ENCODE measurements at regions not wholly inside any gene's neighbourhood (a gene's known extent, or its start where the extent isn't known, plus 50 kb on each side); places are given as distances from the start of the nearest gene placed in this dataset.

DNA sequence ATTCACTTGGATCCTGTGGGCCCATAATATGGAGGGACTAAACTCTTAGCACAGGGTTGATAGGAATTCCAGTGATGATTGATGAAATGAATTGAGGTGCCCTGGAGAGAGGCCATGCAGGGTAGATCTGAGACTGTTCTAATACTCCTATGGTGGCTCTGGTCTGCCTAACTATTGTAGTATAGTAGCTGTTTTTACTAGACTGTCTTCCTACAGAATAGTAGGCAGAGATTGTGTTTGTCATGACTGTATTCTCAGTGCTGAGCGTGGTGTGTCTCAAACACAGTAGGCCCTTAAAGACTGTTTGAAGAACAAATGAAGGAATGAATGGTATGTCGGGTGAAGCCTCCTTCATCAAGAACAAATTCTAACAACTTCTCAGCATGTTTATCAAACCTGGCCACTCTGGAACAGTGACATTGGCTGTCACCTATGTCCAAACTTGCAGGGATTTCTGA is 107.0 kb upstream of the SESN3 start:
- no peaks in the 10 kb centered on the region for H3K36me3 Mint-ChIP-seq (ENCODE audit: insufficient read depth)
- ATAC-seq (replicated peaks; ENCODE audit: extremely low read depth, poor library complexity, severe bottlenecking) (no peak), DNase-seq (ENCODE audit: low spot score in 2 of 2) (no peak)
- no peaks in the 10 kb centered on the region for H3K4me1 Mint-ChIP-seq
- no peak overlapping the region for H3K4me3 Mint-ChIP-seq
- H3K27ac Mint-ChIP-seq (ENCODE audit: low read depth), result no peak overlapping the region
- peaks cover 10% of the 10 kb centered on the region for H3K27me3 Mint-ChIP-seq
- no peaks in the 10 kb centered on the region for H3K9me3 Mint-ChIP-seq

DNA sequence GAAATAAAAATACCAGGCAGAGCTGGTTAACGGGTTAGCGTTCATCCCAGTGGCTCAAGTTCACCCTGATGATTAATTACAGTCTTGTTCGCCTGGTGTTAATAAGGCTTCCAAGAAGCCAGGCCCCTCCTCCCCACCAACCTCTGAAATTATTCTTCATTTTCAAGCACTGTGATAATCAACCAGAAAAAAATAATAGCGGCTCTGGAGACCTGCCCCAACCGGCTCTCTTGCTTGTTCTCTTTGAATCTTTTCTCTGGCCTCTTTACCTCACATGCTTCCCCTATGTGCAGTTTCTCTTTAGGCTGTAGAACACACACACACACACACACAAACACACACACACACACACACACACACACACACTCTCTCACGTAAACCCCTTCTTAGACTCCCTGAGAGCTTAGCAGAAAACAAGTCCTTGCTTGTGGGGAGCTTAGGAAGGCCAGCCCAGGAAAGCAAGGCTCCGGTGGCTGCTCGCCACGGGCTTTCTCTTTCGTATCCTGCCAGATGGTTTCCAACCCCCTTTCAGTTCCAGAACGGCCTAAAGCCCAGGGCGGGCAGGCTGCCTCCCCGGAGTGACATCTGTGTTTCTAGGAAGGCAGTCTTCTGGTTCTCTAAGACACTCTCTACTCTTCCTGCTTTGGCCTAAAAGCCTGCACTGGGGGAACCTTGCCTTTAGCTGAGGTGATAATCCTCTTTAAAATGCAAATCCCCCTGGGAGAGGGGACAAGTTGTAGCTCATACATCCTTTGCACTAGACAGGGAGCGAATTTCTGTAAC is 106.4 kb upstream of the SESN3 start:
- H3K4me1 Mint-ChIP-seq, result no peaks in the 10 kb centered on the region
- H3K4me3 Mint-ChIP-seq, result no peak overlapping the region
- H3K36me3 Mint-ChIP-seq (ENCODE audit: insufficient read depth), result no peaks in the 10 kb centered on the region

DNA sequence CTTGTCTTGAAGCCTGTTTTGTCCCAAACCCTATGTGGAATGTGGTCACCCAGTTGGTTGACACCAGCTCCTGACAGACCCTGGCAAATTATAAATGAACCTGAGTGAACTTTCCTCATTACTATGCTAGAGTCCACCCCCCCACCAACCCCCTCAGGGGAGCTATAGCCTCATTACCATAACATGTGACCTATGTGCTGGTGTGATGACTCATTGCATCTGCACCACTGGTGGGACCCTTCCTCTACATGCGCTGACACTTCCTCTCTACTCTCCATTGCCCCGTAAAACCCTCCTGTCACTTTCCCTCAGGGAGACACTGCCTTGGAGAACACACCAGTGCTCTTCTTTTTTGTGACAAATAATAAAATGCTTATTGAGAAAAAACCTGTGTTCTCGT is 105.0 kb upstream of the SESN3 start:
- Mint-ChIP-seq H3K36me3 (ENCODE audit: insufficient read depth) (no peaks in the 10 kb centered on the region), H3K27ac (ENCODE audit: low read depth) (no peak overlapping the region), H3K4me1 (no peaks in the 10 kb centered on the region), H3K27me3 (no peaks in the 10 kb centered on the region), H3K4me3 (no peak overlapping the region), H3K9me3 (no peaks in the 10 kb centered on the region)
- DNase-seq (ENCODE audit: low spot score in 2 of 2) (no peak), ATAC-seq (replicated peaks; ENCODE audit: extremely low read depth, poor library complexity, severe bottlenecking) (no peak)

More for the DNA sequence above, 106.4 kb upstream of the SESN3 start:
- no peak for DNase-seq (ENCODE audit: low spot score in 2 of 2)
- Mint-ChIP-seq H3K9me3 (no peaks in the 10 kb centered on the region), H3K27ac (ENCODE audit: low read depth) (no peak overlapping the region), H3K27me3 (peaks cover 10% of the 10 kb centered on the region)
- peak; percentile 43 for ATAC-seq (replicated peaks; ENCODE audit: extremely low read depth, poor library complexity, severe bottlenecking)

DNA sequence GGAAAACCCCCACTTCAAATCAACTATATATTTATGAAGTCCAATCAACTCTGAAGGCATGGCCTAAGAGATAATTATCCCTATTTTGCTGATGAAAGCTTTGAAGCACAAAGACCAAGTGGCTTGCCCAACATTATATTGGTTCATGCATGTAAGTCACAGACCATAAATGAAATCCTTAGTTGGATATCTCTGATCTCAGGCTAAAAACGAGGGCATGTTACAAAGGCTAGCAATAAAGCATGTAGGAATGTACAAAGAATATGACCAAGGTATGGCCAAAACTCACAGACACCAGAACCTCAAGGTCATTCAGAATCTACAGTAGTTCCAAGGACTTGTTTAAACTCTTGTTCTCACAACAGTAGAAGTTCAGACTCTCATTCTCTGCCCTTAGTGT is 100.2 kb upstream of the SESN3 start:
- Mint-ChIP-seq H3K36me3 (ENCODE audit: insufficient read depth) (no peaks in the 10 kb centered on the region), H3K4me3 (no peak overlapping the region), H3K27ac (ENCODE audit: low read depth) (no peak overlapping the region), H3K4me1 (no peaks in the 10 kb centered on the region), H3K27me3 (peaks cover 10% of the 10 kb centered on the region), H3K9me3 (no peaks in the 10 kb centered on the region)
- DNase-seq (ENCODE audit: low spot score in 2 of 2) (no peak), ATAC-seq (replicated peaks; ENCODE audit: extremely low read depth, poor library complexity, severe bottlenecking) (no peak)

DNA sequence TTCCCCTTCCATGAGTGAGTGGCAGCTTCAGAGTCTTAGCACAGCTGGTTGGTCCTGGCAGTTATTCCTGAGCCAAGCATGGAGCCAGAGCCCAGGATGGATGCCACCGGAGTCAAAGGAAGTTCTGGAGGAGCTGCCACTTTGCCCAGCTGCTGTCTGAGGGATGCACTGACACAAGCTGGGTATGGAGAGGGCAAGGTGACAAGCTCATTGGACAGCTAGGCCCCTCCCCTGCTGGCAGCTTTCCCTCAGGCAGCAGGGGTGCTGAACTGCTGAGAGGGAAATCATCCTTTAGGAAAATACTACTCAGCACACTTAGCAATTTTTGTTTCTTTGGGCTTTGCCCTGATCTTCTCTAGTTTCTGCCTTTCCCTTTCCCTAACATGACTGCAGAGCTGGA is 99.3 kb upstream of the SESN3 start:
- DNase-seq (ENCODE audit: low spot score in 2 of 2), result no peak
- no peak for ATAC-seq (replicated peaks; ENCODE audit: extremely low read depth, poor library complexity, severe bottlenecking)
- H3K36me3 Mint-ChIP-seq (ENCODE audit: insufficient read depth), result no peaks in the 10 kb centered on the region
- H3K4me1 Mint-ChIP-seq, result no peaks in the 10 kb centered on the region
- no peak overlapping the region for H3K4me3 Mint-ChIP-seq
- no peaks in the 10 kb centered on the region for H3K9me3 Mint-ChIP-seq
- no peak overlapping the region for H3K27ac Mint-ChIP-seq (ENCODE audit: low read depth)
- peaks cover 17% of the 10 kb centered on the region for H3K27me3 Mint-ChIP-seq

DNA sequence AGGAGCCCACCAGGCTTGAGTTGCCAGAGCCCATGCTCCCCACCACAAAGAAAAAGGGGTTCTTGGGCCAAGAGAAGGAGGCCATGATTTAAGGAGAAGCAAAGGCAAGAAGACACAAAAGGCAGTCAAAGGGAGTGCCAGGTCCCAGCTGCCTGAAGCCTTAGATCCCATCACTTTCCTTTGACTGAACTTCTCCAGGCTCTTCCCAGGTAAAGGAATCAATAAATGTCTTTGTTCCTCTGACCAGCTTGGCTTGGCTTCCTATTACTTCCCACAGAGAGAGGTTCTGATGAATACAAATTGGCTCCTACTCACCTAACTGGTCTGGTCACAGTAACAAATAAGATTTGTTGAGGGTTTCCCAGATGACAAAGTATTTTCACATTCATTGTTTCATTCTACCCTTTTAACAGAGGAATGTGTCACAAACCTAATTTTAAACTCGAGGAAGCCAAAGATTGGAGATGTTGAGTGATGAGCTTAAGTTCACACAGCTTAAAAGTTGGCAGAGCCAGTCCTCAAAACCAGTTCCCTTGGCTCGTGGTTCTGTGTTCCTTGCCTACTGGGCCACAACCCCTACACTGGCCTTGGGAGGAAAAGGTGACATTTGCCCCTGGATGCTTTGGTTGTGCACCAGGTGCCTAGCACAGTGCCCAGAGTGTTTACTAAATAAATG is 96.4 kb upstream of the SESN3 start:
- DNase-seq (ENCODE audit: low spot score in 2 of 2) (no peak), ATAC-seq (replicated peaks; ENCODE audit: extremely low read depth, poor library complexity, severe bottlenecking) (no peak)
- H3K4me3 Mint-ChIP-seq, result no peak overlapping the region
- H3K27ac Mint-ChIP-seq (ENCODE audit: low read depth), result no peak overlapping the region
- no peaks in the 10 kb centered on the region for H3K9me3 Mint-ChIP-seq
- no peaks in the 10 kb centered on the region for H3K4me1 Mint-ChIP-seq
- H3K36me3 Mint-ChIP-seq (ENCODE audit: insufficient read depth), result no peaks in the 10 kb centered on the region
- peaks cover 17% of the 10 kb centered on the region for H3K27me3 Mint-ChIP-seq

DNA sequence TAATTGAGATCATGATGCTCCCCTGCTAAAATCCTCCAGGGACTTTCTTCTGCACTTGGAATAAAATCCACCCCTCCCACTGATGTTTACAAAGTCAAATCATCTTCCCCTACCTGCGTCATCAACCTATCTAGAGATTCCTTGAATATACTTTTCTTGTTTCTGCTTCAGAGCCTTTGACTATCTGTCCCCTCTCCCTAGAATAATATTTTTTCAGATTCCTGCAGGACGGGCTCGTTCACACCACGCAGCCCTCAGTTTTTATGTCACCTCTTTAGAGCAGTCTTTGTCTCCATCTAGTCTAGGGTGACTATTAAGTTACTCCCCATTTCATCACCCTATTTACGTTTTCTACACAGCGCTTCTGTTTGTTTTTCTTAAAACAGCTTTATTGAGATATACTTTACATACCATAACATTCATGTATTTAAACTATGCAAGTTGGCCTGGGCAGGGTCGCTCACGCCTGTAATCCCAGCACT is 94.8 kb upstream of the SESN3 start:
- Mint-ChIP-seq H3K36me3 (ENCODE audit: insufficient read depth) (no peaks in the 10 kb centered on the region), H3K4me3 (no peak overlapping the region), H3K4me1 (no peaks in the 10 kb centered on the region), H3K27ac (ENCODE audit: low read depth) (no peak overlapping the region), H3K9me3 (no peaks in the 10 kb centered on the region), H3K27me3 (peaks cover 17% of the 10 kb centered on the region)
- ATAC-seq (replicated peaks; ENCODE audit: extremely low read depth, poor library complexity, severe bottlenecking), result no peak
- DNase-seq (ENCODE audit: low spot score in 2 of 2), result no peak

DNA sequence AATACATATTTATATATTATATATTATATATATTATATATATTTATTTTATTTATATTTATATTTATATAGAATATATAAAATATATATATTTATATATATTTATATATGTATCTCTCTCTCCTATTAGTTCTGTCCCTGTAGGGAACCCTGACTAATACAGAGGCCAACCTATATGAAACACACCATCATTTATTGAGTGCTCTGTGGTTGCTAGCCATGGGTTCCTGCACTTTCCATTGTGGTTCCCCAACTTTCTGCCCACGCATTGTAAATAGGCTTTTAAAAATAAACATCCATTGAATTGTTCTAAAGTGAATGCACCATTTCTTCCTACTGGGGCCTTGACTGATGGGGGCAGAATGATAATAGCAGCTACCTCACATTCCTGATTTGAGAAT is 93.8 kb upstream of the SESN3 start:
- DNase-seq (ENCODE audit: low spot score in 2 of 2), result no peak
- Mint-ChIP-seq H3K4me1 (no peaks in the 10 kb centered on the region), H3K36me3 (ENCODE audit: insufficient read depth) (no peaks in the 10 kb centered on the region), H3K27ac (ENCODE audit: low read depth) (no peak overlapping the region), H3K4me3 (no peak overlapping the region), H3K27me3 (peaks cover 17% of the 10 kb centered on the region), H3K9me3 (no peaks in the 10 kb centered on the region)
- no peak for ATAC-seq (replicated peaks; ENCODE audit: extremely low read depth, poor library complexity, severe bottlenecking)

DNA sequence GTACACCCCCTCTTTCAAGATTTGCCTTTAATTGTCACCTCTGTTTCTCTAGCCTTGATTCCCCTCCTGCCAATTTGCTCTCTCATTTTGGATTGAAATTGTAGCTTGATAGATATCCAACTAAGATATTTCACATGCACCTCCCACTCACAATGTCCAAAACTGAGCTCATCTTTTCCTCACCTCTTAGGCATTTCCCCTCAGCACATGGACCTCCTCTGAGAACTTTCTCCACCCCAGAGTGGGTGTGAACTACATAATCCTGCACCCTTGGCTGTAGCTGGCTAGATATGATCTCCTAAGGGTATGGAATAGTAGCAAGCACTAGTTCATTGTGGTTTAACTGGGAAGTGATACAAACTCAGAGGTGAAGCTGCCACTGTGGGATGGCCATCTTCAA is 91.5 kb upstream of the SESN3 start:
- DNase-seq (ENCODE audit: low spot score in 2 of 2), result no peak
- ATAC-seq (replicated peaks; ENCODE audit: extremely low read depth, poor library complexity, severe bottlenecking), result no peak
- Mint-ChIP-seq H3K4me1 (no peaks in the 10 kb centered on the region), H3K9me3 (no peaks in the 10 kb centered on the region), H3K36me3 (ENCODE audit: insufficient read depth) (no peaks in the 10 kb centered on the region), H3K4me3 (no peak overlapping the region), H3K27me3 (peaks cover 17% of the 10 kb centered on the region), H3K27ac (ENCODE audit: low read depth) (no peak overlapping the region)

DNA sequence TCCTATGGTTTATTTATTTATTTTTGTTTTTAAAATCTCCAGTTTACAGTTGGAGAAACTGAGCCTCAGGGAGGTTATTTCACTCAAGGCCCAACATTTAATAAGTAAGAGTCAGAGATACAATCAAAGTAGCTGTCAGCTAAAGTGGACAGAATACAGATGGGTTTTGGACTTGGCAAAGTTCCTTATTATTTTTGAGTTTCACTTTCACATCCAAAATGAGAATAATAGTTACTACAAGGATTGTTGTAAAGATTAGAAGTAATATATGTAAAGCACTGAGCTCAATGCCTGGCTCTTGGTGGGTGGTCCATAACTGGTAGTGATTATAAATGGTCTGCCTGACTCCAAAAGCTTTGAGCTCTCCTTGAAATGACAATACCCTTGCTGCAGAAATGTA is 87.5 kb upstream of the SESN3 start:
- Mint-ChIP-seq H3K4me3 (no peak overlapping the region), H3K4me1 (no peaks in the 10 kb centered on the region), H3K9me3 (no peaks in the 10 kb centered on the region), H3K27ac (ENCODE audit: low read depth) (no peak overlapping the region), H3K27me3 (no peaks in the 10 kb centered on the region), H3K36me3 (ENCODE audit: insufficient read depth) (no peaks in the 10 kb centered on the region)
- no peak for DNase-seq (ENCODE audit: low spot score in 2 of 2)
- ATAC-seq (replicated peaks; ENCODE audit: extremely low read depth, poor library complexity, severe bottlenecking), result no peak

DNA sequence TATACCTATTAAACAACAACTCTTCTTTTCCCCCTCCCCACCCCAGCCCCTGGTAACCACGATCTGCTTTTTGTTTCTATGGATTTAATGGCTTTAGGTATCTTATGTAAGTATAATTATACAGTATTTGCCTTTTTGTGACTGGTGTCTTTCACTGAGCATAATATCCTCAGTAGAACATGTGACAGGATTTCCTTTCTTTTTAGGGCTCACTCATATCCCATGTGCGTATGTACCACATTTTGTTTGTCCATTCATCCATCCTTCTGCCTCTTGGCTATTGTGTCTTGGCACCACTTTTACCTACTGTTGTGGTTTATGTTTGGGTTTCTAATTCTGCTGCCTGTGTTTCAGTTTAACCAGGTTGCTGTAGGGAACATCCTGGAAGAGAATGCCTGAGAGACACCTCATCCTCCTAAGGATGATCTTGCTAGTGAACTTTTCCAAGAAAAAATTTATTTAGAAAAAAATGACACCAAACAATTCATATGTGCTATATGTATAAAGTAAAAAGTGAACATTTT is 77.6 kb upstream of the SESN3 start:
- H3K27me3 Mint-ChIP-seq, result no peaks in the 10 kb centered on the region
- DNase-seq (ENCODE audit: low spot score in 2 of 2) (no peak), ATAC-seq (replicated peaks; ENCODE audit: extremely low read depth, poor library complexity, severe bottlenecking) (no peak)
- H3K9me3 Mint-ChIP-seq, result no peaks in the 10 kb centered on the region
- H3K27ac Mint-ChIP-seq (ENCODE audit: low read depth), result no peak overlapping the region
- peaks cover 2% of the 10 kb centered on the region for H3K36me3 Mint-ChIP-seq (ENCODE audit: insufficient read depth)
- H3K4me1 Mint-ChIP-seq, result no peaks in the 10 kb centered on the region
- no peak overlapping the region for H3K4me3 Mint-ChIP-seq

DNA sequence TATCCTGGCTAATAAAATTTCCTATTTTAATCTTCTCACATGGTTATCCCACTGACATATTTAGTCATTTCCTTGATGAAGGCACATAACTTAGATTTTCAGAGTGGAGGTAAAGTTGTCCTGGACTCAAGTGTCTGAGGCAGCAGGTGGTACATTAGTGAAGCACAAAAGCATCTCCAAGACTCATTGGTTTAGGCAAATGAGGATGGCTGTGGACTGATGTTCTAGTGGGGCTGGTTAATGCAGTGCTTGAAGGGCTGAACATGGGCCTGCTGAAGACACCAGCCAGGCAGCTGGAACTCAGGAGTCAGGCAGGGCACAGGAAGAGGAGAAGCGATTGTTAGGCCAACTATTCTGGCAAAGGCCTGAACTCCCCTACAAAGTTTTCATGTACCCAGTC is 76.3 kb upstream of the SESN3 start:
- H3K27me3 Mint-ChIP-seq, result no peaks in the 10 kb centered on the region
- no peaks in the 10 kb centered on the region for H3K4me1 Mint-ChIP-seq
- no peak overlapping the region for H3K27ac Mint-ChIP-seq (ENCODE audit: low read depth)
- no peak for DNase-seq (ENCODE audit: low spot score in 2 of 2)
- H3K36me3 Mint-ChIP-seq (ENCODE audit: insufficient read depth), result peaks cover 2% of the 10 kb centered on the region
- H3K9me3 Mint-ChIP-seq, result no peaks in the 10 kb centered on the region
- no peak for ATAC-seq (replicated peaks; ENCODE audit: extremely low read depth, poor library complexity, severe bottlenecking)
- H3K4me3 Mint-ChIP-seq, result no peak overlapping the region

DNA sequence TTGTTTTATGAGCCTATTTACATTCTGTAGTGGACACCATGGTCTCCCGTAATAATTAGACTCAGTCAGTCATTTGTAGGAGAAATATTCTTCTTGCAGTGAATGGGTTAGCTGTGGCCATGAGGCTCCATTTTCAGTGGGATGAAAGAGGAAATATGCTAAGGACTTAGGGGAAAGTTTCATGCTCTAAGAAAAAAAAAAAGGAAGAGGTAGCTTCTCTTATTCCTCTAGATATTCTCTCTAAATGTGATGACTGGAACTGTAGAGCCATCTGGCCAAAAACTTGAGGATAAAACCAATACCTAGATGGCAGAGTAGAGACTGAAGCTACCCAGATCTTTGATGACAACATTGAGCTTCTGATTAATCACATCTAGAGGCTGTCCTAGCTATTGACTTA is 75.8 kb upstream of the SESN3 start:
- H3K36me3 Mint-ChIP-seq (ENCODE audit: insufficient read depth), result peaks cover 2% of the 10 kb centered on the region
- no peaks in the 10 kb centered on the region for H3K4me1 Mint-ChIP-seq
- ATAC-seq (replicated peaks; ENCODE audit: extremely low read depth, poor library complexity, severe bottlenecking) (no peak), DNase-seq (ENCODE audit: low spot score in 2 of 2) (no peak)
- no peaks in the 10 kb centered on the region for H3K27me3 Mint-ChIP-seq
- no peak overlapping the region for H3K4me3 Mint-ChIP-seq
- H3K27ac Mint-ChIP-seq (ENCODE audit: low read depth), result no peak overlapping the region
- H3K9me3 Mint-ChIP-seq, result no peaks in the 10 kb centered on the region

All from central memory CD8-positive, alpha-beta T cell (primary cell).